NCI-H345 treated with DMSO at 0.1 percent for 48 hours (cell line): ENCODE measurements at regions not wholly inside any gene's neighbourhood (a gene's known extent, or its start where the extent isn't known, plus 50 kb on each side); places are given as distances from the start of the nearest gene placed in this dataset.
"Not testable (repeated sequence)": the region's sequence is repeated elsewhere in the genome, so short reads cannot be mapped to it uniquely, and the experiment has no call there.

ENCODE experiments used
- DNase-seq: peaks from one replicate; lab custom pipeline; 2025; ENCODE audit not compliant: unreplicated experiment; lab: John Stamatoyannopoulos, UW

- DNase-seq: no peak
These were observed 852.8 kb upstream of the ACVR2A start for GRCh38 chr2:146992057-146992456.

GRCh38 chr2:146990311-146991054 lies 854.3 kb upstream of the ACVR2A start:
- DNase-seq: no peak

- DNase-seq: no peak
These were observed 855.1 kb upstream of the ACVR2A start for GRCh38 chr2:146989741-146990140.

- DNase-seq: no peak
These were observed 856.8 kb upstream of the ACVR2A start for GRCh38 chr2:146987996-146988395.

- DNase-seq: no peak
These were observed 858.7 kb upstream of the ACVR2A start for GRCh38 chr2:146986161-146986560.

GRCh38 chr2:146985753-146986152 lies 859.1 kb upstream of the ACVR2A start:
- no peak for DNase-seq

- no peak for DNase-seq
These were observed 860.8 kb upstream of the ACVR2A start for GRCh38 chr2:146984014-146984413.

- DNase-seq: no peak
These were observed 862.4 kb upstream of the ACVR2A start for GRCh38 chr2:146982393-146982846.

- DNase-seq: no peak
These were observed 862.9 kb upstream of the ACVR2A start for GRCh38 chr2:146981921-146982320.

GRCh38 chr2:146979746-146980145 lies 865.1 kb upstream of the ACVR2A start:
- no peak for DNase-seq

GRCh38 chr2:146978577-146979555 lies 866.0 kb upstream of the ACVR2A start:
- no peak for DNase-seq

- DNase-seq: not testable (repeated sequence)
These were observed 873.8 kb upstream of the ACVR2A start for GRCh38 chr2:146970981-146971380.

- not testable (repeated sequence) for DNase-seq
These were observed 875.1 kb upstream of the ACVR2A start for GRCh38 chr2:146969703-146970102.

GRCh38 chr2:146964494-146964893 lies 880.3 kb upstream of the ACVR2A start:
- DNase-seq: no peak

GRCh38 chr2:146954544-146954943 lies 890.3 kb upstream of the ACVR2A start:
- DNase-seq: no peak

GRCh38 chr2:146952696-146953095 lies 892.1 kb upstream of the ACVR2A start:
- no peak for DNase-seq

- no peak for DNase-seq
These were observed 893.9 kb upstream of the ACVR2A start for GRCh38 chr2:146950911-146951310.

GRCh38 chr2:146950361-146950760 lies 894.5 kb upstream of the ACVR2A start:
- no peak for DNase-seq

- DNase-seq: no peak
These were observed 895.4 kb upstream of the ACVR2A start for GRCh38 chr2:146949400-146949799.

GRCh38 chr2:146944601-146945000 lies 900.2 kb upstream of the ACVR2A start:
- DNase-seq: no peak

GRCh38 chr2:146939991-146940685 lies 904.7 kb upstream of the ACVR2A start:
- DNase-seq: no peak
